NCI-H82 (cell line): ENCODE measurements at regions not wholly inside any gene's neighbourhood (a gene's known extent, or its start where the extent isn't known, plus 50 kb on each side); places are given as distances from the start of the nearest gene placed in this dataset.

Experiments
- DNase-seq: peaks from one replicate; lab custom pipeline; 2025; lab: John Stamatoyannopoulos, UW

- DNase-seq = no peak
These were observed 114.3 kb upstream of the PAPPA start for GRCh38 chr9:116039312-116039711.

DNA sequence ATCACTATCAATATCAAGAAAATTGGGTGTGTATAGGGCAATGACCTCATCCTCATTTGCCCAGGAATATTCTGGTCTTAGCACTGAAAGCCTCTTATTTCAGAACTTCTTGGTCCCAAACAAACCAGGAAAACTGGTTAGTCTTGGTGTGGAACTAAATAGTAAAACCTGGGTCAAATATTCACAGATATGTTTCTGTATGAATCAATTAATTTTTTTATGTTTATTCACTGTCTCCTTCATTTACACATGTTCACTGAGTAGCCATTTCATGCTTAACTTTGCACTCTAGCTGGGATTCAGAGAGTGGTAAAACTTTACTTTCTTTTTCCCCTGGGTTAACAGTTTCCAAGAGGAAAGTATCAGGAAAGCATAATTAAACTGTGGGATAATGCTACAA is 113.7 kb upstream of the PAPPA start:
- no peak for DNase-seq

DNA sequence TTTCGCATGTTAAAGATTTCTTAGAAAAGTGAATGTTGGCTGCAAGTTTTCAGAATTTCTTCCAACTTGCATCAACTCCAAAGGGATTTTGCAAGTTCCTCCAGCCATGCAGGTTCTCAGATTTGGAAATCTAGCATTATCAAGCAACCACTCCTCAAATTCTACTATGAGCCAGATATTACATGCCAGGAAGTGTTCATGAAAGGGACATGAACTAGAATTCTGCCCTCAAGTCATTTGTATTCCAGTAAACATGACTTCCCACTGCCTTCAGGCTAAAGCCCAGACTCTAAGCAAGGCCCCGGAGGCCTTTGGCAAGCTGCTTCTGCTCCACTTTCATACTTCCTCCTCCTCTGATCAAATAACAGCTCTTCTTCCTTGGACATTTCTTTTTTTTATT is 111.3 kb upstream of the PAPPA start:
- no peak for DNase-seq

DNA sequence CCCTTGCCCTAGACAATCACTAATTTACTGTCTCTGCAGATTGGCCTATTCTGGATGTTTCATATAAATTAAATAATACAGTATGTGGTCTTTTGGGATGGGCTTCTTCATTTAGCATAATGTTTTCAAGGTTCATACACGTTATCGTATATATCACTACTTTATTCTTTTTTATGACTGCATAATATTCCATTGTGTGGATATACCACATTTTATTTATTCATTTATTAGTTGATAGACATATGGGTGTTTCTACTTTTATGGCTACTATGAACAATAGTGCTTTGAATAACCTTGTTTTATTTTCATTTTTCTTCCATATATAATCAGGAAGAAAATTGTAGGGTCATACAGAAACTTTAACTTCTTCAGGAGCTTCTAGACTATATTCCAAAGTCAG is 108.5 kb upstream of the PAPPA start:
- no peak for DNase-seq

GRCh38 chr9:116048081-116048480 is 105.5 kb upstream of the PAPPA start:
- DNase-seq = no peak

DNA sequence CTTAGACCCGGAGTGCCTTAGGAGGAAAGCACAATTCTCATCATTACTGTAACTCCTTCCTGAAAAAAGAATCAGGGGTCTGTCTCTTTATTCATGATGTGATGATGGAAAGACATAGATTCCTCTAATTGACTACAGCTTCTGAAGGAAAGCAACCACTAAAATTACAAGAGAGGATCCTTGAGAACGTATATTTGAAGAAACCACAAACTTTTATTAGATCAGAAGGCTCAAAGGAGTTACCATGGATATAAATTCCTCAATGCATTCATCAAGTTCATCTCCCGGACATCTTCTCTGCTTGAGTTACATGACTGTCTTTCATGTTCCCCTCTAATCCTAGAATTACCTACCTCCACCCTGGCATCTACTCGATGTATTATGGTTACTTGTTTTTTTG is 104.1 kb upstream of the PAPPA start:
- no peak for DNase-seq

DNA sequence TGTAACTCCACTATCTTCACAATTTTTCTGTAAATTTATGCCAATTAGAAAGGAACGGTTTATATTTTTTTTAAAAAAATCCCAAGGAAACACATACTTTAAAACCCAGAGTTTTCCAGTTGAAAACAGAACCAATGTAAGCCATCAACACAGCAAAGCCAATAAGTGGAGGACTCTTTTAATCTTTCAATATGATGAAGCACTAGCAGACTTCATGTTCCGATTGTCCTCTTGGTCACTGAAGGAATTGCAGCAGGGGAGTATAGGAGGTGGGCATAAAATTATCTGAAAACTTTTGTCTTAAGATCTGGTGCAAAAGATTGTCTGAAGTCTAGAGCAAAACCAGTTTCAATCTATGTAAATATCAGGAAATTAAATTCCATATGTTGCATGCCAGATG is 102.1 kb upstream of the PAPPA start:
- no peak for DNase-seq

GRCh38 chr9:116055536-116055935 is 98.1 kb upstream of the PAPPA start:
- DNase-seq = no peak

DNA sequence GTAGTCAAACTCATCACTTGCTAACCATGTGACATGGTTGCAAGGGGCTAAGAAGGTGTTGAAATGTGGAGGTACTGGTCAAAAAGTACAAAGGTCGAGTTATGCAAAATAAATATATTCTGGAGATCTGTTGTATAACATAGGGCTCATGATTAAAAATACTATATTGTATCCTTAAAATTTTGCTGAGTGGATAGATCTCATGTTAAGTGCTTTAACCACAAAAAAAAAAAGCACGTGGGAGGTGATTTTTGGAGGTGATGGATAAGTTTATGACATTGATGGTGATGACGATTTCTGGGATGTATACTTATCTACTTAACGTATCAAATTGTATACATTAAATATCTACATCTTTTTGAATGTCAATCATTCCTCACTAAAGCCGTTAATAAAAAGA is 96.2 kb upstream of the PAPPA start:
- DNase-seq = no peak

GRCh38 chr9:116058421-116058820 is 95.2 kb upstream of the PAPPA start:
- no peak for DNase-seq

DNA sequence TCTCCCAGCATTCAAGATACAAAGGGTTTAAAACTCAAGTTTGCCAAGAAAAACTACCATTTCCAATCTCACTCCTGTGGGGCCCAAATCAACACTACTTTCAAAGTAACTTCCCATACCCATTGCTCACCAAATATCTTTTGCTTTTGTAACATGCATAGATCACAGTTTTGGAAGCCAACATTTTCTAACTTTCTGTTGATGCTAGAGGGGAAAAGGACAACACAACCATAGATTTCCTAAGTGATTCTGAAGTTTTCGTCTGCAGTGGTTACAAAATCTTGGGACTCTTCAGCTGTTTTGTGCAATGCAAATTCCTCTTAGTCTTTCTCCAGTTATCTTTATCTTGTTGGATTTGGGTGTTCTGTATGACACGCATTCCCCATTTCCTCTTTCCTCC is 94.1 kb upstream of the PAPPA start:
- no peak for DNase-seq

DNA sequence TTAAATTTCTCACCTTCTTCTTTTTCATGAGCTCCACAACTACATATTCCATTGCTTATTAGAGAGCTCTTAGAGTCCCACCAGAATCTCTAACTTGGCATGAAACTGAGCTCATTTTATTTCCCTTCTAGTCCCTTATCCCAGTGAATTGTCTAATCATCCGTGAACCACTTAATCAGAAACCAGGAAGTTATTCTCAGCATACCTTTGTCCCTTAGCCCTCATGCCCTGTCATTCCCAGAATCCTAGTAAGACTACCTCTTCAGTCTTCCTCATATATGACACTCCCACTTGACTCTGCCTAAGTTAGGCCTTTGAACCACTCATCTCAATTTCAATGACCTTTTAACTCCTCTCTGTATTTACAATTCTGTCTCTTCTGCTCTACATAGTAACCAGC is 93.0 kb upstream of the PAPPA start:
- no peak for DNase-seq

- peak; percentile 54 for DNase-seq
These were observed 91.9 kb upstream of the PAPPA start for GRCh38 chr9:116061546-116062205.

DNA sequence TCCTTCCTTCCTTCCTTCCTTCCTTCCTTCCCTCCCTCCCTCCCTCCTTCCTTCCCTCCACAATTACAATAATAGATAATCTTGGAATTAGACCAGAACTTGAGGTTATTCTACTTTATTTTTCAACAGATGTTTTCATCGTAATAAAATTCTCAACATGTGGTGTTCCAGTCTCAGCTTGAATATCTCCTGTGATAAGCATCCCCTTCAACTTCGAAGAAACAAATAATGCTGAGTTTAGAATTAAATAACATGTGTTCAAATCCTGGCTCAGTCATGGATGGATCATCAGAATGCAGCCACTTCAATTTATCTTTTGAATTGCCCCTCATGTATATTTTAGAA is 91.4 kb upstream of the PAPPA start:
- DNase-seq = no peak

- no peak for DNase-seq
These were observed 88.6 kb upstream of the PAPPA start for GRCh38 chr9:116064970-116065369.

GRCh38 chr9:116066221-116066620 is 87.4 kb upstream of the PAPPA start:
- DNase-seq = no peak

DNA sequence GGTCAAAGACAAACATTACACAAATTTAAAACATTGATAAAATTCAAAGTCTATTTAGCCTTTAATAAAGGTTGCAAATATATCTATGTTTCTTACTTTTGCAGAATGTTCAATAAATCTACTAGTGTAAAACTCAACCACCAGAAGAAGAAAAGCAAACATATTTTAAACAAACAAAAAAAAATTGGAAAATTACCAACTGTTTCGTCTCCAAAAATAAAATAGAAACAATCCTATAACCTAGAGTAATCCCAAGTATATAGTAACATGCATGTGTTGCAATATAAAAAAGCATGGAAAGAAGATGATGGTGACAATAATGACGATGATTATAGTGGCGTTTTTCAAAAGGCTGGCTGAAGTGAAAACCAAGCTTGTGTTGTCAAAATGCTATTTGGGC is 86.0 kb upstream of the PAPPA start:
- DNase-seq = no peak

- no peak for DNase-seq
These were observed 83.2 kb upstream of the PAPPA start for GRCh38 chr9:116070256-116070914.

DNA sequence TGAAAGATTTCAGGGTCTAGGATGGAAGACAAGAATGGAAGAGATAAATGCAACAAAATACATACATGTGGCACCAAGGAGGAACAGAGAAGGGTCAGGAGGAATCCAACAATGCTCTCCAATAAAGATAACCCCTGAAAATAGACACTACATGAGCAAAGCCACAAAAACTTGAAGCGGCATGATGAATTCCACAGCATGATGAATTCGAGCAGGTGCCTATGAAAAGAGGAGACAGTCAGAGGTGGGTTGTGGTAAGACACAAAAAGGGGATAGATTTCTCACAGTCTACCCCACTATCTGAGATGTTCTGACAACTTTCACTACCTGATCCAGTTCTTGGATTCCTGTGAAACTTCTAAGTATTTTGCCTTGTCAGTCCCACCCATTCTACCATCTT is 81.5 kb upstream of the PAPPA start:
- no peak for DNase-seq

DNA sequence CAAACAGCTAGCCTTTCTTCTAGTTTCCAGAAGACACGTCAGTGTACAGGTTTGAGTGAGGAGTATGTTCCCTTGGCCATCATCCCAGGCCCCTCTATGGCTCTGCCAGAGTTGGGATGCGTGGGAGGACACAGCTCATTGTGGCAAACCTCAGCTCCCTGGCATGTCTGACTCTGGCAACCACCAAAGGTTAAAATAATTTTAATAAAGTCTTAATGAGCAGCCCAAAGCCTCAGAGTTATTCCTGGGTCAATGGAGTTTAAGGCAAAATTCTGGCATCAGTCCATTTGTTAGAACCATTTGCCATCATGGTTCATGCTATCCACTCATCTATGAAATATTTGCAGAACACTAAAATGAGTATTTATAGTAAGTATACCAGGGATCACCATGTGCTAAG is 79.8 kb upstream of the PAPPA start:
- no peak for DNase-seq

- DNase-seq = peak; percentile 45
These were observed 78.9 kb upstream of the PAPPA start for GRCh38 chr9:116074658-116075057.

DNA sequence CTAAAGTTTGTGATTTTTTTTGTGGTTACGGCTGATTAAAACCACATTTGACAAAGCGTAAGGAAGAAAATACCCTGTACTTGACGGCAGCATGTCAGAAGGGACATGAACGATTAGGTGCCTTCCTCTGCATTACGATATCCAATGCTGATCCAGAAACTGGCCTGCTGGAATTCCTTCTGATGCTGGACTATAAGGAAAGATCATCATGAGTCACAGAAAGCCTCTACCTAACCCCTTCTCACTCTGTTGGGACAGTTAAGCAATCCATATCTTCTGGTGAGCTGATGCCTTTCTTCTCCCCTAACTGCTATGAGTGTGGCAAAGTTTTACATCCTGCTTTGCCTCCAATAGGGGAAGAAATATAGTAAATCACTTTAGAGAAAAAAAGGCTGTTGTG is 78.4 kb upstream of the PAPPA start:
- DNase-seq = no peak

DNA sequence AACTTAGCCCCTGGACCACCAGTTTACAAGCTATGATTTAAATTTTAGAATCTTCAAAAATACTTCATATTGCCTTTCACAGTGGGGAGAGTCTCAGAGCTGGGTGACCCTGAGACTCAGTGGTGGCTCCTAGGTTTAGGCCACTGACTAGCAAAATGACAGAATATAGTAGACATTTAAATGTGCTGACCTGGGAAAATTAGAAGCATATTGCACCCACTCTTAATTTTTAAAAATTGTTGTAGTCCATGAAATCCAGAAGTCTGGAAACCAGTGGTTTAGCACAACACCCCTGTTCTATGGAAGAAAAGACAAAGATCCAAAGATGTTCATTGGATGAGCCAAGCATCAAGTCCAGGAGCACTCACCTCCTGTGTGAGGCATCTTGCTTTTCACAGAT is 75.0 kb upstream of the PAPPA start:
- DNase-seq = no peak

GRCh38 chr9:116080561-116080960 is 73.0 kb upstream of the PAPPA start:
- DNase-seq = no peak
